GM18873 (cell line): ENCODE measurements at regions not wholly inside any gene's neighbourhood (a gene's known extent, or its start where the extent isn't known, plus 50 kb on each side); places are given as distances from the start of the nearest gene placed in this dataset.

Experiments used
- ATAC-seq: cut with Tn5 transposase; IDR thresholded peaks from one replicate; pipeline ENCODE4 v1.9.1; 2021; ENCODE audit warnings: mild to moderate bottlenecking, moderate library complexity, moderate number of reproducible peaks; ENCODE audit not compliant: unreplicated experiment, low FRiP score

DNA sequence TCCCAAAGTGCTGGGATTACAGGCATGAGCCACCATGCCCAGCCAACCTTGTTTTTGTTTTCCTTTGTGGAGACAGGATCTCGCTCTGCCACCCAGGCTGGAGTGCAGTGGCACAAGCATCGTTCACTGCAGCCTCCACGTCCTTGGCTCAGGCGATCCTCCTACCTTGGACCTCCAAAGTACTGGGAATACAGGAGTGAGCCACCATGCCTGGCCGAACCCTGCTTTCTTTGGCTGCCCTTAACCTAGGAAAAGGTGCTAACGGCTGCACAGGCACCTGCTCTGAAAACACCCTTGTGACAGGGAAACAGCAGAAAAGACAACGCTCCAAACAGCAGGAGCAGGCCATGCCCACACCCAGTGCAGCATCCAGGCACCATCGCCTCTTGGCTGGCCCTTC, 71.9 kb downstream of the OAT start:
- ATAC-seq, result no peak

DNA sequence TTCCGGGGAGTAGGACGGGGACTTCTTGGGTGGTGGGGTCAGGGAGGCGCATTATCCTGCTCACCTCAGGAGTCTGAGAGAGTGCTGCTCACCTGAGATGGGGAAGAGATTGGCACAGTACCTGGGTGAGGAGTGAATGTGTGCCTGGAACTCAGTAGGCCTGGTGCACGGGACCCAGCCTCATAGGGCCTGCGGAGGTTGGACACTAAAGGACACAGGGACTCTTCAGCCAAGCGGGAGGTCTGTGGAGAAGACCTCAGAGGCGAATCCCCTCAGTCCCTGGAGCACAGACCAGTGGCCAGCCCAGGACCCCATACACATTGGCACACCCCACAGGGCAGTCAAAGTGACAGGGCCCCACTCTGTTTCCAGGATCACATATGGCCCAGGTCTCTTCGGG, 73.2 kb downstream of the OAT start:
- ATAC-seq, result no peak

DNA sequence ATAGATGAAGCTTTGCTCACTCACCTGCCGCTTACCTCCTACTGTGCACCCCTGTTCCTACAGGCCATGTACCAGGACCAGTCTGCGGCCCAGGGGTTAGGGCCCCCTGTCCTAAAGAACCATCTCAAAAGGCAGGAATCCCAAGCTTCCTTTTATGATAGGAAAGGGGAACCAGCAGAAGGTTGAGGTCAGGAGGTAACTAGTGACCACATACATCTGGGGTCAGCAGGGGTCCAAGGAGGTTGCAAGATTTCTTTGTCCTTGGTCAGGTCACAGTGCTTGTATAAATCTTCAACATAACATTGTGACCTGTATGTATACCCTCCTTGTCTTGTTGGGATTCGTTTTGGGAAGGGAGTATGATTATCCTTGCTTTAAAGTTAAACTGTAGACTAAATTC, 73.8 kb downstream of the OAT start:
- no peak for ATAC-seq

DNA sequence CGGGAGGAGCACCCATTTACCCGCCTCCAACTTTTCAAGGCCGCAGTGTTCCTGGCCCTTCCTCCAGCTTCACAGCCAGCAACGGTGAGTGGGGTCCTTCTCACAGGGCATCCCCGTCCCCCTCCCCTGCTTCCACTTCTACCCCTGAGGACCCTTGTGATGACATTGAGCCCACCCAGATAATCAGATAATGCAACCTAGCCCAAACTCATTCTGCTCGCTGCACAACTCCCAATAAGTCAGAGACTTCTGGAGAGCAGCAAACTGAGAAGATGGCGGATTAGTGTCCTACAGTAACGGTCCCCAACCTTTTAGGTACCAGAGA, 74.5 kb downstream of the OAT start:
- ATAC-seq, result no peak

DNA sequence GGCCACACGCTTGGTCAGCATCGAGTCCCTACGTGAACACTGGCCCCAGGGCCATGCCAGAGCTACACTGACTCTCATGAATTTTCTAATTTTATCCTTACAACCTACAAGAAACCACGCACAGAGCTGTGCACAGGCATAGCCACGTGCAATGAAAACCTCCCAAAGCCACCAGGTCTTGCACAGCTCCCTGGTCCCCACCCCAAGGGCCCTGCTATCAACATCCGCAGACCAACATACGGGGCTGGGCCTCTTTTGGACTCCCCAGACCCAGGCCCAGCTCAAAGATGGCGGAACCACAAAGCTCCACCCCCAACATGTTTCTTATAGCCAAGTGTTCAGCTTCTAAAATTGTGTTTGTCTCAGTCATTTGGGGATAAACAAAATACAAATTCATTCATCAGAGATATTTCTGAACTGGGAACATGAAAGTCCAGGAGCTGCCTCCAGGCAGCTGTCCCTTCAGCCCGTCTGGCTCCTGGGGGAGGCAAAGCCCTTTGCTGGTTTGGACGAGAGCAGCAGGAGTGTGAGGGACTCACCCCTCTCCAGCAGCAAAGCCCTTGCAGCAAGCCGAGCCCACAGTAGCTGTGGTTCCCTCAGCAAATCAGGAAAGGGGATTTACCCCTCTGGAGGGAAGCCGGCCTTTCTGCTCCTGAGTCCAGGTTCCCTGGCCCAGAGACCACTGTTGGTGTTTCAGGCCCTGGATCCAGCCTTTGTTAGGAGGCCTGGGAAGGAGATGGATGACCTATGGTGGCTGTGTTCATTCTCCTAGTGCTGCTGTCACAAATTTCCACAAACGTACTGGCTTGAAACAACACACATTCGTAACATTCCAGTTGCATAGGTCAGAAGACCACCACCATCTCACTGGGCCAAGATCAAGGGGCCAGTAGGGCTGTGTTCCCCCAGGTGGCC, 75.1 kb downstream of the OAT start:
- ATAC-seq, result no peak

DNA sequence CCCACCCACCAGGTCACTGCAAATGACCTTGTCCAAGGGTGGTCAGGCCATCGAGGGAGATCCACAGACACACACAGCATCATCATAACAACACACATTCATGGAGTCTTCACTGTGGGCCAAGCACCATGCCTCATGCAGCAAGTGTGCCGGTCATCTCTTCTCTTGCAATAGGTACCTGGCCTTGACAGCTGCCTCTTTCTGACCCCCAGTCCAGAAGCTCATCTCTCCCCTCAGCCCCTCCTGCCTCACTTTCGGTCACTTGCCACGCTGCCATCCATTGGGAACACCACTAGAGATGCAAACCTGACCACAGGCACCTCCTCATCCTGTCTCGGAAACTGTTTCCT, 75.9 kb downstream of the OAT start:
- no peak for ATAC-seq

DNA sequence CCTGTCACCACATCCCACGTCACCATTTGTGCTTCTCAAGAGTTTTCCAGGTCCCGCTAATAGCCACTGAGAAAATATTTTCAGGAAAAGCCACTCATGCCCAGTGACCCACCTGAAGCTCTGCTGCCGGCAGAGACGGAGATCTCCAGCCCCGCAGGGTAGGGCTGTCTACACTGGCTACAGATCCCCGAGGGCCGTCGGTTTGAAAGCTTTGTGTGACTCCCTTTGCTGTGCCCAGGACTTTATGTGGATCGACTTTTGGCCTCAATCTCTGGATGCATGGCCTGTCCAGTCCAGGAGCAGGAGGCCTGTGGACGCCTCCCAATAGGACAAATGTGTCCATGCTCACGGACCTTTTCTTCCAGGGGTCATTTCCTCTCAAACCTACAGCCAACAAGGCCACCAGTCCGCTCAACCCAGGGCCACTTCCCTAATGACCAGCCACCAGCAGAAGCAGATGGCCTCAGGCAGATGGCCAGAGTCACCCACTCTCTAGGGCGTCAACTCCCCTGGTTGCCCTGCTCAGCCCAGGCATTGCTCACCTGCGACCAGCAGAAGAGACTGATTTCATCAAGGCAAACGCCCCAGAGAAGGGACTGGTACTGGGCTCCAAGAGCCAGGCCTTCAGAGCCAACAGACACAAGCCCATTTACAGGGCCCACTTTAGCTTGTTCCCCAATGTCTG, 76.4 kb downstream of the OAT start:
- no peak for ATAC-seq

DNA sequence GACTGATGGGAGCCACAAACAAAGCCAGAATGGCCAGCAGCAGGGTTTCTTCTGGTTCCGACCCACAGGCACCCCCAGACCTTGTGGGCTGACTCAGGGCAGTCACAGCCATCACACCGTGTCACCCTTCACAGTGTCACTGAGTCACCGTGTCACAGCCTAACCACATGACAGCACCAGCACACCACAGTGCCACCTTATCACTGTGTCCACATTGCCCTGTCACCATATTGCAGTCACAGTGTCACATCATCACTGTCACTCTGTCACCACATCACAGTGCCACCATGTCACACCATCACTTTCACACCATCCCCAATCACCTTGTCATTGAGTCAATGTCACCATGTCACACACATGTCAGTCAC, 77.0 kb downstream of the OAT start:
- no peak for ATAC-seq

DNA sequence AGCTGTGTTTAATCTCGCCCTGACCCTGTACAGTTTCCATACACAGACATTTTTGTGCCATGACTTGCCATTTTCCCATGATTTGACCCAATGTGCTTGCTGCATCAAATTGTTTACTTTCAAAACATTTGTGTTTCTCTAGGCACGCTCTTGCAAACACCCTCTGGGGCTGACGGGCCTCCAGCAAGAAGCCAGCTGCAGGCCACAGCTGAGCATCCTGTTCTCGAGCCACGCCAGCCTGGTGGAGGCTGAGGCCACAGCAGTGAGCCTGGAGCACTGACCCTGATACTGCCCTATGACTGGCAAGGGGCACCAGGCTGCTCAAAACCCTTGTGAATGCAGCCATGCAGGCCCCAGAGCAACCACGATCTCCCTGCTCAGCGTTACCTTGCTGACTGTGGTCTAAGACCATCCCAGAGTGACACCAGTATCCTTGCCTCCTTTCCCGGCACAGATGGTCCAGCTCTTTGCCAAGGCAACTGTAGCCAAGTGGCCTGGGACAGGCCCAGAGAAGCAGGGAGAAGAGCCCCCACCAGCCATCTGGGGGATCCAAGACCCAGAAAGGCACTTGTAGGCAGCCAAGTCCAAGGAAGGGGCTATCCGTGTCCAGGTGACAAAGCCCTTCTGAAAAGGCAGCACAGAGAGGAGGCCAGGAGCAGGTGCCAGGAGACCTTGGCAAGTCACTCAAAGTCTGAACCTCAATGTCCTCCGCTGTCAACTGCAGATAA, 78.5 kb downstream of the OAT start:
- ATAC-seq, result no peak

DNA sequence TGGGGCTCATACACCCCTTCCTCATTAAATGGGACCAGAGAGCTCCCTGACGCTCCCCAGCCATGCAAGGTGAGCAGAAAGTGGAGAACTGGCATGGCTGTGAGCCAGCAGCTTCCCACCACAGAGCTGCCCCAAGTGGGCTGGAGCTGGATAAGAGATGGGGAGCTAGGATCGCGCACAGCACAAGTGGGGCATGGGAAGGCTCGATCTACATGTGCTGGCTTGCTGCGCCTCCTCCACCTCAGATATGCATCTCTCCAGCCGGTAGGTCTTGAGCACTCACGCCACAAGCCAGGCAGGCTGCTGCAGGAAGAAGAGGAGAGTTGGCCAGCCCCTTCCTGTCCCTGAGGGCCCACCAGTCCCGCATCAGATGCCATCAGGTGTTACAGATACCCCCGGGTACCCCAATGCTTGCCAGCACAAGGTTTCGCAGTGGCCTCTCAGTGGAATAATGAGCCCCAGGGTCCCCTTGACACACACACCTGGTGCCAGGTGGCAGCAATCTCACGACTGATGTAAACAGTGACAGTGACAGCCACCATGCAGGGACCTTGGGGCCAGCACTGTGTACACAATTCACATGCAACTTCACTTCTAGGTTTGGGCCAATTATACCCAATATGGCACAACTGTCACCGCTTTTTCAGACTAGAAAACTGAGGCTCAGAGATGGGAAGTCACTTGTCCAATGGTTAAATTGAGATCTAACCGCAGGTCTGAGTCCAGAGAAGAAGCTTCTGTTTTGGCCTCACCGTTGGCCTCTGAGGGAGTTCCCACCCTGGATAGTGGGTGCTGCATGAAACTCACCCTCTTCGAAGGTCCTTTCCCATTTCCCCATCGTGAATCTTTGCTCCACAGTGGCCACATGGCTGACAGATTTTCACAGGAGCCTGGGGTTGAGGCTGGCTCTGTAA, 79.3 kb downstream of the OAT start:
- ATAC-seq, result no peak

DNA sequence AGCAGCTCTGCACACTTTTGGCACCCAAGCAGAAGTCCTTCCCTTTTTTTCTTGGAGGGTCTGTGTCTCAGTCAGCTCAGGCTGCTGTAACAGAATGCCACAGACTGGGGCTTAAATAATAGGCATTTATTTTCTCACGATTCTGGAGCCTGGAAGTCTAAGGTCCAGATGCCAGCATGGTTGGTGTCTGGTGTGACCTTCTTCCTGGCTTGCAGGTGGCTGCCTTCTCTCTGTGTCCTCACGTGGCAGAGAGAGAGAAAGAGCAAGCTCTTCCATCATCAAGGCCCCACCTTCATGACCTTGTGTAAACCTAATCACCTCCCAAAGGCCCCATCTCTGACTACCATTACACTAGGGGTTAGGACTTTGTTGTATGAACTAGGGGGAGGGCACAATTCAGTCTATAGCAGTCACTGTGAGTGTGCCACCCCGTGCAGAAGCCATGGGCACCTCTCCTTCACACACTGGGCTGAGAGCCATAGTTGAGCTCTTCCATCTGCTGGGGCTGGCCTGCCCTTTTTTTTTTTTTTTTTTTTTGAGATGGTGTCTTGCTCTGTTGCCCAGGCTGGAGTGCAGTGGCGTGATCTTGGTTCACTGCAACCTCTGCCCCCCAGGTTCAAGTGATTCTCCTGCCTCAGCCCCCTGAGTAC, 80.3 kb downstream of the OAT start:
- ATAC-seq, result no peak

DNA sequence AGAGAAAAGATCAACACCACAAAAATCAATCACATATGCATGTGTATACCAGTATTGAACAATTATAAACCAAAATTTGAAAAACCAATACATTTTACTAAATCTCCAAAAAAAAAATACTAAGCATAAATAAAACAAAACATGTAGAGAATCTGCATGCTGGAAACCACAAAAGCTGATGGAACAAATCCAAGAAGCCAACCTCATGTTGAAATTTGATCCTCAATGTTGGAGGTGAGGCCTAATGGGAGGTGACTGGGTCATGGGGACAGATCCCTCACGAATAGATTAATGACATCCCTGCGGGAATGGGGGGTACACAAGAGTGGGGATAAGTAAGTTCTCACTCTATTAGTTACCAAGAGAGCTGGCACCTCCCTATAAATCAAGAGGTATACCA, 82.5 kb downstream of the OAT start:
- ATAC-seq, result no peak

DNA sequence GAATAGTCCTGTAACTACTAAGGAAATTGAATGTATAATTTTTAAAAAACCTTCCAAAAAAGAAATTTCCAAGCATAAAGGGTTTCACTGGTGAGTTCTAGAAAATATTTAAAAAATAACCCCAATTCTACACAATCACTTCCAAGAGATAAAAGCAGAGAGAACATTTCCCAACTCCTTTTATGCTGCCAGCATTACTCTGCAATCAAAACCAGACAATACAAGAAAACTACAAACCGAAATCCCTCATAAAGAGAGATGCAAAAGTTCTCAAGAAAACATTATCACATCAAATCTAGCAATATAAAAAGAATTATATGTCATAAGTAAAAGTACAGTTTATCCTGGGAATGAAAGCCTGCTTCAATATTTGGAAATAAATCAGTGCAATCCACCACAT, 84.8 kb downstream of the OAT start:
- ATAC-seq, result no peak

DNA sequence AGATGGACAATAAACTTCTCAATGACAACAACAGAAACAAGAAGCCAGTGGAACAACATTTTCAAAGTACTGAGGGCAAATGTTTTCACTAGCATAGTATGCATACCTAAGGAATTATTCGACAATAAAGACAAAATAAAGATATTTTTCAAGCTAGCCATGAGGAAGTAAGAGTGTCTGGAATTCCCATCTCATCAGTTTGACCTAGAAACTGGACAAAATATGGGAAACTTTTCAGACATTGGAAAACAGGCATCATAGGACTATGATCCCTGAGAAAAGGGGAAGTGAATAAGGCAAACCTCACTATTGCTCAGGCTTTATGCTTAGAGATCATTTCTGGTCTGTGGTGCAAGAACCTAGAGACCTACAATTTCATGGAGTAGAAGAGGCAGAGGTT, 86.3 kb downstream of the OAT start:
- ATAC-seq, result no peak

DNA sequence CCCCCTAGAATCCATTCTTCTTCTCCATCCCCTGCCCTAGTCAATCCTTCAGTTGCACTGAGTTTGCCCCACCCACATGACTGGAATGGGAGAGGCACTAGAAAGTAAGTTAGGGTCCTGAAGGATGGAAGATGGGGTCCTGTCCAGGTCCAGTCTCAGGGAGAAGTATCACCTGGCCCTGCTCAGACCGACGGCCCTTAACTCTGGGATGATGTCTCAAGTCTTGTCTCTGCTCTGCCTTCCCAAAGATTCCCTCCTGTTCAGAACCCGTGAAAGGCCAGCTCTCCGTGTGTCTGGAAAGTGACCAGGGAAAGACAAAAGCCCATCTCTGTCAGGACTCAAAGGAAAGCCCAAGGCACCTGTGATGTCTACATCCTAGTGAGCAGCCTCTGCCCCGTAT, 88.8 kb downstream of the OAT start:
- ATAC-seq, result no peak

DNA sequence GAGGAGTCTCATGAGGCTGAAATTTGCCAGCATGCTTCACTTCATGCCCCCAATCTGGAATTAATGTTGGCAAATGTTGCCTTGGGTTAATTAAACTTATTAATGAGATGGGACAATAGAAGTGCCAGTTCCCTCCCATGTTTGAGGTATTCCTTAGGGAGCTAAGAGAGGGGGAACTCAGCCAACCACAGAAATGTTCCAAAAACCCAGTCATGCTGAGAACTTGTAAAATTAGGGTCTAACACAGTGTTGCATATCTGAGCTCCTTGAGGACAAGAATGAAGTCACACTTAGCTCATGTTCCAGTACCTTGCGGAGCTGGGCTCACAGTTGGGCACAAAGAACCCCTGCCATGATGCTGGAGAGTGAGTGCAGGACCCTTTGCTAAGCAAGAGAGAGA, 89.4 kb downstream of the OAT start:
- no peak for ATAC-seq

DNA sequence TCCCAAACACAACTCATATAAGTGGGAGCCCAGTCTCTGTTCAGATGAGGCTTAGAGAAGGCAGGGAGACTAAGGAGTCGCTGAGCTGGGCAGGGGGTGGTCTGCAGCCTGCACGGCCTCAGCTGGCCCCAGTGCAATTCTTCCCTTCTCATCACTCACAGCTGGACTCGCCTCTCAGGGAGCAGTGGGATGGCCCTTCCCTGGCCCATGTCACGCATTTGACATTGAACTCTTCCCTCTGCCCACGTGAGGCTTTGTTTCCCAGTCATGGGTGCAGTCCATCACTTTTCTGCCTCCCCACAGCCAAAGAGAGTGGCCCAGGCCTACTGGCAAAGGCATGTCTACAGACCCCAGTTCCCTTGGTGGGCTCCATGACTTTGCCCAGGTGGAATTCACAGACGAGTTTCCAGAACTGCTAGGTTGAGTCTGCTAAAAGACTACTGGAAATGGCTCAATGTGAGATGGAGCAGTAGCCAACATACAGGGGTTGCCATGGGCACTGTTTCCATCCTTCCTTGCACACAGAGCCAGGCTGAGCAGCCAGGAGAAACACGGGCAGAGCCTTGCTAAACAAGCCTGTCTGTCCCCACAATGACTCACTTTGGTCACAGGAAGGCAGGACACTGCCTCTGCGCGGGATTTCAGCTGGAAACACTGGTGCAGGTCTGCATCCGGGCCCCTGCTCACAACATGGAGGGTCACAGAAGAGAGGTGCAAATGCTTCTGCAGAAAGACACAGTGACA, 90.1 kb downstream of the OAT start:
- ATAC-seq, result no peak

DNA sequence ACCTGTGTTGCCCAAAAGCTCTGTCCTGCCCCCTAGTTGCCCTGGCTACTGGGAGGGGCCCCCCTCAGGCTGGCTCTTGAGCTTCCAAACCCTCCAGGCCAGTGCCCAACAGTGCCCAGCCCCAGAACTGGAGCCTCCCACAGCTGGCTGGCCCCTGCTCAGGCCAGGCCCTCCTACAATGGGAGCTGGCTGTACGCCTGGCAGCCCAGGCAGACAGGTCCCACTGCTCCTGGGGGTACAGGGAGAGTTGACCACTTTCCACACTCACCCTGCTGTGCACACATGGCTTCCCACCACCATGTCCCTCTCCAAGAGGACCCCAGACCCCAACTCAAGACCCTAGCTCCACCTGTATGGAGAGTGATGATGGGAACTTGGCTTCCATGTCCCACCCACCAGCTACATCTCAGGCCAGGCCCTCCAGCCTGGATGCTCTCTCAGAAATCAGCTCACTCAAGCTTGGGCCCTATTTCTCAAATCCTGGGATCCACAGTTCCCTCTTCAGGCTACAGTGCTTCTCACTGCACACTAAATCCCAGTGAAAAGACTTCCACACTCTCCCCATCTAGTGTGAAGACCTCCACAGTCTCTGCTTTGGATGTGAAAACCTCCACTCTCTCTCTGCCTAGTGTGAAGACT, 92.6 kb downstream of the OAT start:
- ATAC-seq, result no peak

DNA sequence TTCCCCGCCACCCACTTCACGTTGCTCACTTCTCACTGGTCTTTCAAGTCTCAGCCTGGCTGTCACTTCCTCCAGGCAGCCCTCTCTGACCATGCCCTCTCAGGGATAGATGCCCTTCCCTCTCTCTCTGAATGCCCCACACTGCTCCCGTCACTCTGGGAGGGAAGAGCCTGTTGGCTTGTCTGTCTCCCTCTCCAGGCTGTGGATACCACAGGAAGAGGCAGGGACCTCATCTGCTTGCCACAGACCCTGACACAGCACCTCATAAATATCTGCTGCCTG, 93.1 kb downstream of the OAT start:
- no peak for ATAC-seq
